ACC112 (cell line): ENCODE measurements at regions not wholly inside any gene's neighbourhood (a gene's known extent, or its start where the extent isn't known, plus 50 kb on each side); places are given as distances from the start of the nearest gene placed in this dataset.

Source experiments
- H2AFZ ChIP-seq: fragments of 200-600 bp; sonication (generic); one replicate; pipeline ENCODE4 v1.6.0; 2017; ENCODE audit warnings: antibody characterized with exemption, low read length; ENCODE audit not compliant: unreplicated experiment
- H3K27ac ChIP-seq: fragments of 200-600 bp; sonication (generic); 2 replicates; pipeline ENCODE4 v1.5.1; 2014; ENCODE audit warnings: low read depth, mild to moderate bottlenecking, antibody characterized with exemption, low read length, moderate library complexity
- H3K27me3 ChIP-seq: fragments of 200-600 bp; sonication (generic); 2 replicates; pipeline ENCODE4 v1.6.1; 2014; ENCODE audit warnings: mild to moderate bottlenecking, antibody characterized with exemption, low read length, moderate library complexity, mixed read lengths; ENCODE audit not compliant: insufficient read depth
- H3K36me3 ChIP-seq: fragments of 200-600 bp; sonication (generic); 2 replicates; pipeline ENCODE4 v1.6.1; 2016; ENCODE audit warnings: mild to moderate bottlenecking, antibody characterized with exemption, low read length, moderate library complexity, mixed read lengths; ENCODE audit not compliant: insufficient read depth
- H3K4me1 ChIP-seq: fragments of 200-600 bp; sonication (generic); one replicate; pipeline ENCODE4 v1.6.1; 2016; ENCODE audit warnings: low read length, mixed read lengths; ENCODE audit not compliant: insufficient read depth, unreplicated experiment, control insufficient read depth
- H3K4me3 ChIP-seq: fragments of 200-600 bp; sonication (generic); 2 replicates; pipeline ENCODE4 v1.5.1; 2014; ENCODE audit warnings: mild to moderate bottlenecking, low read depth, low read length
- H3K79me2 ChIP-seq: fragments of 200-600 bp; sonication (generic); one replicate; pipeline ENCODE4 v1.6.0; 2016; ENCODE audit warnings: low read length; ENCODE audit not compliant: control insufficient read depth, unreplicated experiment, insufficient read depth

- peaks cover 85% of the 10 kb centered on the region for H3K27me3 ChIP-seq
- H3K79me2 ChIP-seq: no peaks in the 10 kb centered on the region
- H2AFZ ChIP-seq: no peak overlapping the region
- no peak overlapping the region for H3K27ac ChIP-seq
- no peaks in the 10 kb centered on the region for H3K36me3 ChIP-seq
- H3K4me1 ChIP-seq: peaks cover 4% of the 10 kb centered on the region
- no peak overlapping the region for H3K4me3 ChIP-seq
Measured at GRCh38 chr17:77568540-77568939, 390.0 kb upstream of the TNRC6C start.

GRCh38 chr17:77569846-77570564 lies 388.5 kb upstream of the TNRC6C start:
- Histone ChIP-seq H3K27ac (no peak overlapping the region), H3K27me3 (peaks cover 86% of the 10 kb centered on the region), H3K4me3 (no peak overlapping the region), H2AFZ (no peak overlapping the region), H3K36me3 (no peaks in the 10 kb centered on the region), H3K79me2 (no peaks in the 10 kb centered on the region), H3K4me1 (peaks cover 4% of the 10 kb centered on the region)

DNA sequence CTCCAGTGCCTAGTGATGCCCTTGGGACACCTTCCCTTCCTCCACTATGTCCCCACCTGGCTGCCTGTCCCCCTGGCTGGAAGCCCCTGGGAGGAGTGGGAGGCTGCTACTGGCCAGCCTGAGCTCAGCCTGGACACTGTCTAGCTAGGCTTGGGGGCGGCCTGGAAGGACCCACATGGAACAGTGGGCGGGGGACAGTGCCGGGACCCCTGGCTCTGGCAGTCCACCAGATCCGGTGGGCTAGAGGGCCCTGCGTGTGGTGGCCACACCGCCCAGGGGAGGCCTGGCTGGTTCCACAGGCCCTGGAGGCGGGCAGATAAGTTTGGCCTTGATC lies 388.0 kb upstream of the TNRC6C start:
- H2AFZ ChIP-seq: no peak overlapping the region
- H3K79me2 ChIP-seq: no peaks in the 10 kb centered on the region
- H3K27me3 ChIP-seq: peaks cover 85% of the 10 kb centered on the region
- no peak overlapping the region for H3K27ac ChIP-seq
- peaks cover 4% of the 10 kb centered on the region for H3K4me1 ChIP-seq
- no peak overlapping the region for H3K4me3 ChIP-seq
- H3K36me3 ChIP-seq: no peaks in the 10 kb centered on the region

DNA sequence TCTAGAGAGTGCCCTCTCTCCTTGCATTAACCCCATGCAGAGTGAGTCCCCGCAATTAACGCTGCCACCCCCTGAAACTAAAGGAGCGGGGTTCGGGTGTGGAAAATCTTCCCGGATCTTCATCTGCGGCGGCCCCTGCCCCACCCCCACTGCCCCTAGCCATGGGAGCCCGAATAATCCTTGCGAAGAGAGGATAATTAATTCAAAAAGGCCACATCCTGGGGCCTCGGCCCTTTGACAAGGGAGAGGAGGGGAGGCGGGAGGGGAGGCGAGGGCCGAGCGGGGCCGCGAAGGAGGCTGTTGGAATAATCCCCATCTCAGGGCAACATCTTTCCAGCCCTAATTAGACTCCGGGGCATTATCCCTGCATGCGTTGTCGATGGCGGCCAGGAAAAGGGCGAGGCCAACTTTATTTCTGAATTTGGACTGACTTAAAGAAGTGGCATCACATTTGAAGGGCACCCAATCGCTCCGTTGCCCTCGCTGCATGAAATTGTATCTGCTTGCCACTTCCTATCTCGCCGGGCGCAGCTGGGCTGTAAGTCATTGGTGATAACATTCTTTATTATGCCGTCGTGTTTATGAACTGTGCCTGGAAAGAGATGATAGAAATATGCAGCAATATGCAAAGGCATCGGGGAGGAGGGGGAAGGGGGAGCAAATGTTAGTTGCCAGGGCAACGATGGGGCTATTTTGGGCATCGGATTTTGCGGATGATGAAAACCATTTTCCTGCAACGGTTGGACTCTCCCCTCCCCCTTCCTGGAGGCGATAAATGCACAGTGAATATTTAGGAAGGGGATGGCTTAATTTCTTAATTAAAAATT lies 387.1 kb upstream of the TNRC6C start:
- H3K27me3 ChIP-seq: peaks cover 81% of the 10 kb centered on the region

GRCh38 chr17:77572065-77572601 lies 386.4 kb upstream of the TNRC6C start:
- H3K27me3 ChIP-seq: peaks cover 78% of the 10 kb centered on the region
- H3K4me1 ChIP-seq: peaks cover 4% of the 10 kb centered on the region
- no peak overlapping the region for H2AFZ ChIP-seq
- H3K4me3 ChIP-seq: no peak overlapping the region
- H3K36me3 ChIP-seq: no peaks in the 10 kb centered on the region
- no peaks in the 10 kb centered on the region for H3K79me2 ChIP-seq
- no peak overlapping the region for H3K27ac ChIP-seq

More for the DNA sequence above, 387.1 kb upstream of the TNRC6C start:
- H2AFZ ChIP-seq: peak overlapping the region; percentile 14
- peak overlapping the region; percentile 37; the same call in 1 of the 2 replicates for H3K4me3 ChIP-seq
- H3K27ac ChIP-seq: no peak overlapping the region
- no peaks in the 10 kb centered on the region for H3K36me3 ChIP-seq
- peaks cover 4% of the 10 kb centered on the region for H3K4me1 ChIP-seq
- no peaks in the 10 kb centered on the region for H3K79me2 ChIP-seq

DNA sequence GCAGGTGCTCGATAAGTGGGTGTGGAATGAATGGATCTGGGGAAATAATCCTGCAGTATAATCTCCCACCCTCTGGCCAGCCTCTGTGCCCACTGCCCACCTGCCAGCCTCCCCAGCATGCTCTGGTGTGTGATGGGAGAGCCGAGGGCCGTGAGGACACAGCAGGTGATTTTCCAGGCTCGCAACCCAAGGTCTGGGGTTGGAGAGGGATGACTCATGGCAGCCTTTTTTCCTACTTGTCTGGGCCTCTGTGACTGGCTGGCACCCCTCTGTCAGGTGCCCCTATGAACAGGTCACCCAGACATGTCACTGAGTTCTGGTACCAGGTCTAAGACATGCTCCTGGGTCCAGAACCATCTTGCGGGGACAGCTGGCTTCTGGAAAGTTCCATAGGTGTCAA lies 385.7 kb upstream of the TNRC6C start:
- Histone ChIP-seq H3K36me3 (no peaks in the 10 kb centered on the region), H3K79me2 (no peaks in the 10 kb centered on the region), H3K27ac (no peak overlapping the region), H3K4me1 (peaks cover 4% of the 10 kb centered on the region), H3K4me3 (no peak overlapping the region), H2AFZ (no peak overlapping the region), H3K27me3 (peaks cover 71% of the 10 kb centered on the region)

DNA sequence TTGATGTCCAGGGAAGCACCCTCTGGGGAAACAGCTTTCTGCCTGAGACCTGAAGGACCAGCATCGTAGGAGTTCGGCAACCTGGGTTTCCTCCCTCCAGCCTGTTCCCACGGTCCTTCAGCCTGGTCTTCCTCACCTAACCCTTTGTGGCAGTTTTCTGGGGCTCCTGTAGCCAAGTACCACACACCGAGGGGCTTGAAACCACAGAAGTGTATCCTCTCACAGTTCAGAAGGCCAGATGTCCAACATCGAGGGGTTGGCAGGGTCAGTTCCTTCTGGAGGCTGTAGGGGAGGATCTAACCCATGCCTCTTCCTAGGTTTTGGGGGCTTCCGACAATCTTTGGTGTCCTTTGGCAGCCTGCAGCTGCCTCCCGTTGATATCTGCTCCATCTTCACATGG lies 381.0 kb upstream of the TNRC6C start:
- H3K27me3 ChIP-seq: peaks cover 41% of the 10 kb centered on the region
- H3K4me1 ChIP-seq: no peaks in the 10 kb centered on the region
- no peaks in the 10 kb centered on the region for H3K36me3 ChIP-seq
- no peak overlapping the region for H3K4me3 ChIP-seq
- H2AFZ ChIP-seq: no peak overlapping the region
- no peak overlapping the region for H3K27ac ChIP-seq
- H3K79me2 ChIP-seq: no peaks in the 10 kb centered on the region

DNA sequence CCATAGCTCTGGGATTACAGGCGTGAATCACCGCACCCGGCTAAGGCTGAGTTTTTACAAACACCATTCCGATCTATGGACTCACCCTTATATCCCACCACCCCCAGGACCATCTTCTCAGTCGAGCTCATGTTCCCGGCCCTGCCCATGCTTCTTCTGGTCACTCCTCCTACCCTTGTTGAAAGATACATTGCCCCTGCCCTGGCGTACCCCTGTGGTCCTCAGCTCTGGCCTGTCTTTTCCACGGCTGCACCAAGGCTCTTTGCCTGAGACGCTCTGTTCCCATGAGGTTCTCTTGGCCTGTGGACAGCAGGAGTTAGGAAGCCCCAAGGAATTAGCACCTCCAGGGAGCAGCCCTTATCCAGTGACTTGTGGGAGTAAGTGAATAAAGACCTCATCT lies 379.4 kb upstream of the TNRC6C start:
- peaks cover 26% of the 10 kb centered on the region; the same call in 1 of the 2 replicates for H3K27me3 ChIP-seq
- no peak overlapping the region for H3K4me3 ChIP-seq
- no peak overlapping the region for H2AFZ ChIP-seq
- H3K4me1 ChIP-seq: no peaks in the 10 kb centered on the region
- no peaks in the 10 kb centered on the region for H3K79me2 ChIP-seq
- no peak overlapping the region for H3K27ac ChIP-seq
- no peaks in the 10 kb centered on the region for H3K36me3 ChIP-seq

GRCh38 chr17:77579682-77580081 lies 378.8 kb upstream of the TNRC6C start:
- H3K36me3 ChIP-seq: no peaks in the 10 kb centered on the region
- H3K4me3 ChIP-seq: no peak overlapping the region
- no peak overlapping the region for H2AFZ ChIP-seq
- no peak overlapping the region for H3K27ac ChIP-seq
- no peaks in the 10 kb centered on the region for H3K79me2 ChIP-seq
- H3K4me1 ChIP-seq: no peaks in the 10 kb centered on the region
- peaks cover 23% of the 10 kb centered on the region; the same call in 1 of the 2 replicates for H3K27me3 ChIP-seq

DNA sequence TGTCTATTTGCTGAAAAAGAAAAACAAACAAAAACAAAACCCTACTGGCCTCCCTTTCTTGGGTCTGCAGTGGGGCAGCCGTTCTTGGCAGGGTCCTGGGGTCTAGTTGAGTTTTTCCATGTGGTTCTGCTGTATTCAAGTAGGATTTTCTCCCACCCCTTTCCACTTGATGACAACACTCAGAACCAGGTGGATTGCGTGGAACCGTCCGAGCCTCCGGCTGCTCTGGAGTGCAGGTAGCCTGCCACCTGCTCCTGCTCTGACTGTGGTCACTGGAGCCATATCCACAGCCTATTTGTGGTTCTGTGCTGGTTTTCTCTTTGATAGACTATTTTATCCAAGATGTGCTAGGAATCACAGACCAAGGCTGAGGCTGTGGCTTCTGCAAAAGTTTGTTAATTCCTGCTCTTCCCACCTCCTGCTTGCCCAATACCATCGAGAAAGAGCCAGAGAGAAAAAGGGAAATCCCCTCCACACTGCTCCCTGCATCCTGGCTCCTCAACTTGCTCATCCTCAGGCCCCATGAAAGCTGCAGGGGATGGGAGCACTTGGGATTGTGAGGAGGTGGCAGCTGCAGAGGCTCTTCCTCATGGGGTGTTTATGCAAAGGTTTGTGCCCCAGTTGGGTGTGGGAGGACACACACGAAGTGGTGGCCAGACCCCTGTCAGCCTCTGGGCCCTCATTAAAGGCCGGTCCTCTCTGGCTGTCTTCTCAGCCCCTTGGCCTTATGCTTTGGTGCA lies 377.8 kb upstream of the TNRC6C start:
- no peak overlapping the region for H3K4me3 ChIP-seq
- no peaks in the 10 kb centered on the region for H3K36me3 ChIP-seq
- no peak overlapping the region for H3K27ac ChIP-seq
- H3K4me1 ChIP-seq: no peaks in the 10 kb centered on the region
- peaks cover 22% of the 10 kb centered on the region; the same call in 1 of the 2 replicates for H3K27me3 ChIP-seq
- H2AFZ ChIP-seq: no peak overlapping the region
- H3K79me2 ChIP-seq: no peaks in the 10 kb centered on the region
